Liver (tissue), 8 donors: ENCODE measurements at regions not wholly inside any gene's neighbourhood (a gene's known extent, or its start where the extent isn't known, plus 50 kb on each side); places are given as distances from the start of the nearest gene placed in this dataset.
A peak's percentile ranks its signal among the peaks of the same experiment; 100 is the strongest.

Experiments
- DNase-seq: peaks from one replicate; pipeline ENCODE4 v3.0.0-alpha.2; 2017; ENCODE audit warnings: low spot score
- H3K27ac ChIP-seq, 2 donors: one replicate each; pipeline ENCODE4 v1.7.0; 2013; ENCODE audit warnings: inconsistent platforms in 2 of 2, low read length in 2 of 2, control low read depth in 1 of 2, low read depth in 1 of 2, mild to moderate bottlenecking in 1 of 2
- H3K27me3 ChIP-seq, 4 donors: one replicate each; pipeline versions ENCODE4 v1.6.1 to v1.7.0; 2013; ENCODE audit warnings: low read length in 3 of 4, inconsistent platforms in 1 of 4, mild to moderate bottlenecking in 1 of 4, moderate library complexity in 1 of 4; ENCODE audit not compliant: control insufficient read depth in 4 of 4, insufficient read depth in 4 of 4
- H3K36me3 ChIP-seq, 4 donors: one replicate each; pipeline versions ENCODE4 v1.6.1 to v1.7.0; 2013; ENCODE audit warnings: low read length in 3 of 4, mild to moderate bottlenecking in 3 of 4, low read depth in 1 of 4, moderate library complexity in 1 of 4; ENCODE audit not compliant: control insufficient read depth in 4 of 4, insufficient read depth in 3 of 4
- H3K4me1 ChIP-seq, 4 donors: one replicate each; pipeline versions ENCODE4 v1.6.1 to v1.7.0; 2013; ENCODE audit warnings: low read length in 3 of 4, mild to moderate bottlenecking in 3 of 4, moderate library complexity in 1 of 4; ENCODE audit not compliant: control insufficient read depth in 4 of 4, insufficient read depth in 4 of 4
- H3K4me3 ChIP-seq, 3 donors: one replicate each; pipeline versions ENCODE4 v1.6.1 to v1.7.0; 2013; ENCODE audit warnings: low read length in 3 of 3, control low read depth in 1 of 3, low read depth in 1 of 3, mild to moderate bottlenecking in 1 of 3
- H3K9ac ChIP-seq, 2 donors: one replicate each; pipeline ENCODE4 v1.7.0; 2013; ENCODE audit warnings: low read length in 2 of 2, mild to moderate bottlenecking in 2 of 2, moderate library complexity in 2 of 2, control low read depth in 1 of 2, low read depth in 1 of 2
- H3K9me3 ChIP-seq, 4 donors: one replicate each; pipeline versions ENCODE4 v1.6.1 to v1.7.0; 2013; ENCODE audit warnings: low read length in 3 of 4; ENCODE audit not compliant: control insufficient read depth in 4 of 4
- CTCF ChIP-seq: fragments of 150-350 bp; IDR thresholded peaks from 2 replicates; pipeline ENCODE4 v1.5.1; 2017; ENCODE audit warnings: improper control_type of control experiment, low read depth, low read length; ENCODE audit not compliant: missing input control
- EGR1 ChIP-seq, 2 donors: IDR thresholded peaks; 2 replicates each; pipeline ENCODE4 v1.6.1; 2016 to 2018; ENCODE audit warnings: antibody characterized with exemption in 2 of 2, low read depth in 2 of 2
- FOXA1 ChIP-seq: IDR thresholded peaks from 2 replicates; pipeline ENCODE4 v1.6.1; 2016; ENCODE audit warnings: antibody characterized with exemption
- FOXA2 ChIP-seq: IDR thresholded peaks from 2 replicates; pipeline ENCODE4 v1.6.1; 2016; ENCODE audit warnings: antibody characterized with exemption
- GABPA ChIP-seq, 2 donors: IDR thresholded peaks in 1 of 2; conservative IDR thresholded peaks in 1 of 2; 2 replicates each; pipeline ENCODE4 v1.6.1; 2016; ENCODE audit warnings: antibody characterized with exemption in 2 of 2, mild to moderate bottlenecking in 1 of 2, moderate library complexity in 1 of 2
- HNF4A ChIP-seq, 2 donors: conservative IDR thresholded peaks; 2 replicates each; pipeline ENCODE4 v1.6.1; 2016; ENCODE audit warnings: antibody characterized with exemption in 2 of 2, mild to moderate bottlenecking in 2 of 2
- HNF4G ChIP-seq: IDR thresholded peaks from 2 replicates; pipeline ENCODE4 v1.6.1; 2016; ENCODE audit warnings: antibody characterized with exemption
- JUND ChIP-seq, 2 donors: IDR thresholded peaks; 2 replicates each; pipeline ENCODE4 v1.6.1; 2016; ENCODE audit warnings: antibody characterized with exemption in 2 of 2
- NR2F2 ChIP-seq: IDR thresholded peaks from 2 replicates; pipeline ENCODE4 v1.6.1; 2016; ENCODE audit warnings: antibody characterized with exemption
- RAD21 ChIP-seq, 2 donors: IDR thresholded peaks; 2 replicates each; pipeline ENCODE4 v1.6.1; 2016; ENCODE audit warnings: antibody characterized with exemption in 2 of 2, mild to moderate bottlenecking in 2 of 2
- REST ChIP-seq: IDR thresholded peaks from 2 replicates; pipeline ENCODE4 v1.6.1; 2016; ENCODE audit warnings: antibody characterized with exemption, mild to moderate bottlenecking
- RXRA ChIP-seq, 2 donors: IDR thresholded peaks; 2 replicates each; pipeline ENCODE4 v1.6.1; 2017 to 2018; ENCODE audit warnings: antibody characterized with exemption in 2 of 2, mild to moderate bottlenecking in 1 of 2
- SP1 ChIP-seq: IDR thresholded peaks from 2 replicates; pipeline ENCODE4 v1.6.1; 2018; ENCODE audit warnings: antibody characterized with exemption, mild to moderate bottlenecking
- YY1 ChIP-seq: IDR thresholded peaks from 2 replicates; pipeline ENCODE4 v1.6.1; 2016; ENCODE audit warnings: antibody characterized with exemption, mild to moderate bottlenecking
- WGBS: extraction: QIAGEN DNeasy Blood & Tissue Kit; methylation state at CpG from one replicate; pipeline ENCODE4 v1.1.7; 2013; 5-methylcytosine and 5-hydroxymethylcytosine counted together
- TF ChIP-seq, protein P1 (sequence below): IDR thresholded peaks from 2 replicates; pipeline ENCODE4 v1.6.1; 2016; ENCODE audit warnings: antibody characterized with exemption
- TF ChIP-seq, protein P2 (sequence below): IDR thresholded peaks from 2 replicates; pipeline ENCODE4 v1.6.1; 2016; ENCODE audit warnings: antibody characterized with exemption
- TF ChIP-seq, protein P3 (sequence below): IDR thresholded peaks from 2 replicates; pipeline ENCODE4 v1.6.1; 2016; ENCODE audit warnings: antibody characterized with exemption
- donor health status: healthy.
- donor health status: healthy.
- donor health status: healthy.
- donor health status: healthy.
- donor health status: healthy.

- no peaks in the 10 kb centered on the region for H3K27me3 ChIP-seq
- no peaks in the 10 kb centered on the region for H3K9me3 ChIP-seq
- no peak for DNase-seq
- no peak overlapping the region for H3K27ac ChIP-seq
- no peak overlapping the region for H3K9ac ChIP-seq
- no peaks in the 10 kb centered on the region for H3K4me1 ChIP-seq
- no peaks in the 10 kb centered on the region for H3K36me3 ChIP-seq
- TF ChIP-seq RAD21 (IDR thresholded peaks at IDR 0.05): no peak
- TF ChIP-seq, protein P1, sequence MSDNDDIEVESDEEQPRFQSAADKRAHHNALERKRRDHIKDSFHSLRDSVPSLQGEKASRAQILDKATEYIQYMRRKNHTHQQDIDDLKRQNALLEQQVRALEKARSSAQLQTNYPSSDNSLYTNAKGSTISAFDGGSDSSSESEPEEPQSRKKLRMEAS: no peak
- TF ChIP-seq RXRA (IDR thresholded peaks at IDR 0.05): no peak
- no peak for TF ChIP-seq FOXA1
- no peak for TF ChIP-seq SP1
- no peak for TF ChIP-seq YY1
- TF ChIP-seq CTCF: no peak
- TF ChIP-seq HNF4G: no peak
- no peak for TF ChIP-seq NR2F2
- TF ChIP-seq, protein P2, sequence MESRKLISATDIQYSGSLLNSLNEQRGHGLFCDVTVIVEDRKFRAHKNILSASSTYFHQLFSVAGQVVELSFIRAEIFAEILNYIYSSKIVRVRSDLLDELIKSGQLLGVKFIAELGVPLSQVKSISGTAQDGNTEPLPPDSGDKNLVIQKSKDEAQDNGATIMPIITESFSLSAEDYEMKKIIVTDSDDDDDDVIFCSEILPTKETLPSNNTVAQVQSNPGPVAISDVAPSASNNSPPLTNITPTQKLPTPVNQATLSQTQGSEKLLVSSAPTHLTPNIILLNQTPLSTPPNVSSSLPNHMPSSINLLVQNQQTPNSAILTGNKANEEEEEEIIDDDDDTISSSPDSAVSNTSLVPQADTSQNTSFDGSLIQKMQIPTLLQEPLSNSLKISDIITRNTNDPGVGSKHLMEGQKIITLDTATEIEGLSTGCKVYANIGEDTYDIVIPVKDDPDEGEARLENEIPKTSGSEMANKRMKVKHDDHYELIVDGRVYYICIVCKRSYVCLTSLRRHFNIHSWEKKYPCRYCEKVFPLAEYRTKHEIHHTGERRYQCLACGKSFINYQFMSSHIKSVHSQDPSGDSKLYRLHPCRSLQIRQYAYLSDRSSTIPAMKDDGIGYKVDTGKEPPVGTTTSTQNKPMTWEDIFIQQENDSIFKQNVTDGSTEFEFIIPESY: no peak
- no peak for TF ChIP-seq JUND (IDR thresholded peaks at IDR 0.05)
- TF ChIP-seq EGR1 (IDR thresholded peaks at IDR 0.05; ENCODE audit: low read depth in 2 of 2): no peak
- TF ChIP-seq HNF4A (conservative IDR thresholded peaks at IDR 0.05): no peak
- no peak for TF ChIP-seq FOXA2
- TF ChIP-seq REST: no peak
- WGBS: 91% methylated on average over 3 of the region's 3 CpGs
- H3K4me3 ChIP-seq: no peak overlapping the region
Measured at GRCh38 chr6:159639721-159640120, 53.3 kb downstream of the SOD2 start.

- H3K9me3 ChIP-seq: no peaks in the 10 kb centered on the region
- no peak for DNase-seq
- 87% methylated on average over 5 of the region's 5 CpGs for WGBS
- H3K36me3 ChIP-seq: peaks cover 0 to 3% (median 0%) of the 10 kb centered on the region in 4 donors
- TF ChIP-seq, protein P2: no peak
- no peak for TF ChIP-seq RXRA (IDR thresholded peaks at IDR 0.05)
- no peak for TF ChIP-seq EGR1 (IDR thresholded peaks at IDR 0.05; ENCODE audit: low read depth in 2 of 2)
- TF ChIP-seq CTCF: peak; percentile 13
- peak in 1 of 2 donors; percentile 40 for TF ChIP-seq RAD21 (IDR thresholded peaks at IDR 0.05)
- TF ChIP-seq FOXA2: no peak
- TF ChIP-seq JUND (IDR thresholded peaks at IDR 0.05): no peak
- TF ChIP-seq YY1: no peak
- TF ChIP-seq, protein P3, sequence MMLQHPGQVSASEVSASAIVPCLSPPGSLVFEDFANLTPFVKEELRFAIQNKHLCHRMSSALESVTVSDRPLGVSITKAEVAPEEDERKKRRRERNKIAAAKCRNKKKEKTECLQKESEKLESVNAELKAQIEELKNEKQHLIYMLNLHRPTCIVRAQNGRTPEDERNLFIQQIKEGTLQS: no peak
- TF ChIP-seq HNF4G: no peak
- TF ChIP-seq, protein P1: no peak
- TF ChIP-seq HNF4A (conservative IDR thresholded peaks at IDR 0.05): no peak
- TF ChIP-seq GABPA (IDR thresholded peaks at IDR 0.05 in 1 of 2, conservative IDR thresholded peaks at IDR 0.05 in 1 of 2): no peak
- no peak overlapping the region for H3K9ac ChIP-seq
- H3K27ac ChIP-seq: no peak overlapping the region
- no peaks in the 10 kb centered on the region for H3K27me3 ChIP-seq
- H3K4me1 ChIP-seq: no peaks in the 10 kb centered on the region
- no peak overlapping the region for H3K4me3 ChIP-seq
Measured at GRCh38 chr6:159633196-159633595, 59.8 kb downstream of the SOD2 start.
